Erythroblast (primary cell): ENCODE measurements at regions not wholly inside any gene's neighbourhood (a gene's known extent, or its start where the extent isn't known, plus 50 kb on each side); places are given as distances from the start of the nearest gene placed in this dataset.

Source experiments
- GATA1 ChIP-seq: IDR thresholded peaks from 2 replicates; pipeline ENCODE4 v1.6.1; 2011; ENCODE audit warnings: low read depth, mild to moderate bottlenecking, control low read depth, low read length, moderate library complexity
- POLR2A ChIP-seq: IDR thresholded peaks from 2 replicates; pipeline ENCODE4 v1.6.1; 2011; ENCODE audit warnings: mild to moderate bottlenecking, low read length

- TF ChIP-seq POLR2A (no peak), GATA1 (no peak)
Measured at GRCh38 chr2:34534341-34534740, 935.2 kb upstream of the FAM98A start.
